ENCODE measurements at regions not wholly inside any gene's neighbourhood (a gene's known extent, or its start where the extent isn't known, plus 50 kb on each side); places are given as distances from the start of the nearest gene placed in this dataset.

DNA sequence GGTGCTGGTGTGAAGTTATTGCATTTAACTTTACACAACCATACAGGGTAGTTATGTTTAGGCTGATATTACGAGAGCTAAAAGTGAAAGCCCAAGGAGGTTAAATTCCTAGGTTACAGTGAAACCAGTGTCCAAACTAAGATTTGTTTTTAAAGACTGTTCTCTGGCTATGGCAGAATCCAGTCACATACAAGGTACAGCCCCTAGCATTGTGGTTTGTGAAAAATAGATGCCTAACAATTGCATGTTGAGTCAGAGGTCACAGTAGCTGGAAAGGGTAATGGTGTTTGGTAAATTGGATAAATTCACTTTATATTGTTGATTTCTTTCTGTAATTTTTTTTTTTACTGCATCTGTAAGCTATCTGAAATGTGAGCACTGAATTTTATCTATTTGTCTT is 614.6 kb upstream of the TBL1XR1 start:
- intact Hi-C loops (cut with DNase I): no loop called here
- H3K27ac ChIP-seq: no peak overlapping the region
- WGBS, 4 donors: 95 to 100% (median 97%) methylated on average over 1 of the region's 1 CpG

GRCh38 chr3:177812492-177812891 is 615.2 kb upstream of the TBL1XR1 start:
- no peaks in the 10 kb centered on the region for H3K9me3 ChIP-seq (replicated peaks in 1 of 3)
- no peak for TF ChIP-seq CTCF (IDR thresholded peaks at IDR 0.05)
- TF ChIP-seq POLR2A (IDR thresholded peaks at IDR 0.05): no peak
- intact Hi-C loops (cut with DNase I): no loop called here
- H3K4me3 ChIP-seq: no peak overlapping the region
- no peak overlapping the region for H3K27ac ChIP-seq
- DNase-seq: no peak
- H3K4me1 ChIP-seq (replicated peaks in 1 of 2): peaks cover 12 to 27% of the 10 kb centered on the region in 2 donors
- 92 to 98% (median 95%) methylated on average over 5 of the region's 5 CpGs for WGBS, 4 donors
- H3K27me3 ChIP-seq: no peaks in the 10 kb centered on the region
- H3K36me3 ChIP-seq (replicated peaks in 1 of 2): no peaks in the 10 kb centered on the region

More for the DNA sequence above, 614.6 kb upstream of the TBL1XR1 start:
- DNase-seq: no peak
- no peaks in the 10 kb centered on the region for H3K9me3 ChIP-seq (replicated peaks in 1 of 3)
- H3K27me3 ChIP-seq: no peaks in the 10 kb centered on the region
- H3K4me1 ChIP-seq (replicated peaks in 1 of 2): peaks cover 12 to 24% of the 10 kb centered on the region in 2 donors
- H3K4me3 ChIP-seq: no peak overlapping the region
- TF ChIP-seq POLR2A (IDR thresholded peaks at IDR 0.05): no peak
- TF ChIP-seq CTCF (IDR thresholded peaks at IDR 0.05): no peak
- H3K36me3 ChIP-seq (replicated peaks in 1 of 2): no peaks in the 10 kb centered on the region

GRCh38 chr3:177813322-177813721 is 616.0 kb upstream of the TBL1XR1 start:
- Histone ChIP-seq H3K27me3 (no peaks in the 10 kb centered on the region), H3K27ac (no peak overlapping the region), H3K36me3 (replicated peaks in 1 of 2) (no peaks in the 10 kb centered on the region), H3K9me3 (replicated peaks in 1 of 3) (no peaks in the 10 kb centered on the region), H3K4me3 (no peak overlapping the region), H3K4me1 (replicated peaks in 1 of 2) (peaks cover 12 to 27% of the 10 kb centered on the region in 2 donors)
- DNase-seq: peak; percentile 36 to 90 (median 75)
- TF ChIP-seq POLR2A (IDR thresholded peaks at IDR 0.05) (no peak), CTCF (IDR thresholded peaks at IDR 0.05) (no peak)
- intact Hi-C loops (cut with DNase I): no loop called here
- WGBS, 4 donors: 49 to 62% (median 56%) methylated on average over 3 of the region's 3 CpGs

DNA sequence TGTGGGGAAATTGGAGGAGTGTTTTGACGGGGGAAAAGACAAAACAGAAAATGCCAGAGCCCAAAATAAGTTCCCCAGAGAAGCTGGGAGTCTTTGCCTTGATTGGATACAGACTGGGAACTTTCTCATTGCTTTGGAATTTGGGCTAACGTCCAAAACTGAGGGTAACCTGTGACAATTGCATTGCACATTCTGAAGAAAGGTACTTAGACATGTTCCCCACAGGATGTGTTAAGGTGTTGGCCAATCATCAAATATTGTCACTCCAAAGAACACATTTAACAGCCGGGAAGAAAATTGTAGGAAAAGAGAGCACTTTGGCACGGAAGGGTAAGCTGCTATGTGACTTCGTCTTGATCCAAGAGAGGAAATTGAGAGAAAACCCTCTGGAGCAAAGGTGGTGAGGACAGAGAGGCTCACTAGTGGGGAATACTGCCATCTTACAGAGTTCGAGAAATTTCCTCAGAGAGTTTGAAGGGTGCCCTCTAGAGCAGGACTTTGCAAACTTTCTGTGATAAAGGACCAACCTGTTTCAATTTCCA is 619.5 kb upstream of the TBL1XR1 start:
- H3K9me3 ChIP-seq (replicated peaks in 1 of 3): no peaks in the 10 kb centered on the region
- no peaks in the 10 kb centered on the region for H3K36me3 ChIP-seq (replicated peaks in 1 of 2)
- no peak overlapping the region for H3K4me3 ChIP-seq
- peak overlapping the region in 1 of 5 donors; percentile 8 for H3K27ac ChIP-seq
- DNase-seq: peak in 1 of 7 donors; percentile 38
- intact Hi-C loops (cut with DNase I): no loop called here
- TF ChIP-seq CTCF (IDR thresholded peaks at IDR 0.05): no peak
- H3K4me1 ChIP-seq (replicated peaks in 1 of 2): peaks cover 0 to 16% of the 10 kb centered on the region in 2 donors
- H3K27me3 ChIP-seq: no peaks in the 10 kb centered on the region
- WGBS, 4 donors: 46 to 71% (median 62%) methylated on average over 6 of the region's 6 CpGs

All from adrenal gland (tissue), 9 donors.